GM06990 (cell line): ENCODE measurements at regions not wholly inside any gene's neighbourhood (a gene's known extent, or its start where the extent isn't known, plus 50 kb on each side); places are given as distances from the start of the nearest gene placed in this dataset.

ENCODE experiments used
- DNase-seq: peaks from one replicate; pipeline ENCODE4 v3.0.0-alpha.2; 2011; ENCODE audit not compliant: insufficient read length; ENCODE audit errors: extremely low read depth
- H3K27me3 ChIP-seq: replicated peaks from 2 replicates; pipeline ENCODE4 v1.6.0; 2011; ENCODE audit warnings: low read length; ENCODE audit not compliant: control insufficient read depth, insufficient read depth
- H3K36me3 ChIP-seq: 2 replicates; pipeline ENCODE4 v1.5.1; 2011; ENCODE audit warnings: low read length; ENCODE audit not compliant: control insufficient read depth, insufficient read depth
- H3K4me3 ChIP-seq: replicated peaks from 2 replicates; pipeline ENCODE4 v1.5.1; 2011; ENCODE audit warnings: low read depth, mild to moderate bottlenecking, control low read depth, low read length
- CTCF ChIP-seq: IDR thresholded peaks from 2 replicates; pipeline ENCODE4 v1.5.1; 2011; ENCODE audit warnings: low read length, control low read depth, mild to moderate bottlenecking, inconsistent platforms; ENCODE audit not compliant: insufficient read depth, poor library complexity, severe bottlenecking

DNA sequence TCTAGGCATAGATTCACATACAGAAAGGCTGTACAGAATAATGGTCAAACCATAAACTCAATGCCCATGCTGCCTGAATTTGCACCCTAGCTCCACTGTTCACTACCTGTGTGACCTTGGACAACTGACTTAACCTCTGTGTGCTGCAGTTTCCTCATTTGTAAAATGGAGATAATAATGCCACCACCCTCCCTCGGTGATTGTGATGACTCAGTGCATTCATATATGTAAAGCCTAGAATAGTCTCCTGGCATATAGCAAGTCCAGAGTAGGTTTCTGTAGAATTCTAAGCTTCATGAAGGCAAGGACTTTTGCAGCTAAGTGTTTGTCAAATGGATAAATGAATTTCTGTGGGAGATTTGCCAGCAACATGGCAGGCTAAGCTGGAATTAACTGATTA is 297.8 kb upstream of the NR4A3 start:
- H3K4me3 ChIP-seq, result no peak overlapping the region
- H3K36me3 ChIP-seq, result no peaks in the 10 kb centered on the region
- TF ChIP-seq CTCF, result no peak
- no peak for DNase-seq
- H3K27me3 ChIP-seq, result no peaks in the 10 kb centered on the region

DNA sequence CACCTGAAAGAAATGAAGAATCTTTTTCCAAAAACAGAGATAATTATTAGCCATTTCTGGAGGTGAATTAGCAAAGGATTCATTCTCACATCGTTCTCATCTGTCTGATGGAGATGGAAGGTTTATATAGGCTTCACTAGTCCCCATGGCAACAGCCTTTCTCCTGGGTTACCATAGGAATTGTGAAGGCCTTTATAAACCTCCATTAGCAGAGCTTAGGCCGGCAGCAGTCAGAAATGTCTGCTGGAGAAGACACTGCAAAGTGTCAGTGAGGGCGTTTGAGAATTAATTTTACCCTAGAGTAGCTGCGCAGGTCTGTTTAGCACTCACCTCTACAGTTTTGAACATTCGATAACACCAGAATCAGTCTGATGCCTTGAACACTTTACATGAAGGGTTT is 290.4 kb upstream of the NR4A3 start:
- H3K36me3 ChIP-seq, result no peaks in the 10 kb centered on the region
- TF ChIP-seq CTCF, result no peak
- no peaks in the 10 kb centered on the region for H3K27me3 ChIP-seq
- DNase-seq, result no peak
- no peak overlapping the region for H3K4me3 ChIP-seq

DNA sequence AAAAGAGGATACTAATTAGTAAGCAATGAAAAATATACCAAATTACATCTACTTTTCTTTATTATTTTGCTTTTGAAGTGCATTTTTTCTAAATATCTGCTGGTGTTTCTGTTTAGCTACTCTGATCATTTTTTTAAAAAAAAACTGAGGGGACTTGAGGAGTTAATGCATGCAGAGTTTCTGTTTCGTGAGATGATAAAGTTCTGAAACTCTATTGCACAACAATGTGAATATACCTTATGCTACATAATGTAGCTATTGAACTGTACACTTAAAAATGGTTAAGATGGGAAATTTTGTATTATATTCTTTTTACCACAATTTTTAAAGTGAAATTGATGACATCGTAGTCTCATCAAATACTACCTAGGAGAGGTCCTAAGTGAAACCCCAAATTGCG is 288.3 kb upstream of the NR4A3 start:
- H3K4me3 ChIP-seq, result no peak overlapping the region
- H3K36me3 ChIP-seq, result no peaks in the 10 kb centered on the region
- TF ChIP-seq CTCF, result no peak
- no peaks in the 10 kb centered on the region for H3K27me3 ChIP-seq
- DNase-seq, result no peak

DNA sequence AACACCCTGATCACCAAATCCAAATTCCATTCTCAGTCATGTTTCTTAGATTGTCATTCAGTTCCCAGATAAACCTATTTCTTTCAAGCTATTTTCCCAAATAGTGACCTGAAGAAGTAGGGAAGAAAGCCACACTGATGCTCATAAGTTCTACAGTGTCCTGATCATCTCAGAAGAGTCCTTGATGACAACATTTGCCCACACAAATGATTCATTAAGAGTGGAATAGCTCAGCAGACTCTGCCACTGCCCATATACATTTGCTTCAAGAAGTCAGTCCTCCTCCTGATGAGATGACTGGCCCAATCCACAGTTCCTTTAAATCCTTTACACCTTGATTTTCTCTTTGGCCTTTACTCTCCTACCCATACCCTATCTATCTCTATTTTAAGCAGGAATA is 283.7 kb upstream of the NR4A3 start:
- Histone ChIP-seq H3K36me3 (no peaks in the 10 kb centered on the region), H3K27me3 (no peaks in the 10 kb centered on the region), H3K4me3 (no peak overlapping the region)
- TF ChIP-seq CTCF, result no peak
- no peak for DNase-seq

GRCh38 chr9:99544526-99544925 is 277.2 kb upstream of the NR4A3 start:
- Histone ChIP-seq H3K4me3 (no peak overlapping the region), H3K36me3 (no peaks in the 10 kb centered on the region), H3K27me3 (no peaks in the 10 kb centered on the region)
- no peak for DNase-seq
- no peak for TF ChIP-seq CTCF

- H3K36me3 ChIP-seq, result no peaks in the 10 kb centered on the region
- DNase-seq, result no peak
- no peaks in the 10 kb centered on the region for H3K27me3 ChIP-seq
- no peak for TF ChIP-seq CTCF
- no peak overlapping the region for H3K4me3 ChIP-seq
These were observed 272.2 kb upstream of the NR4A3 start for GRCh38 chr9:99549441-99549840.
